ENCODE measurements at regions not wholly inside any gene's neighbourhood (a gene's known extent, or its start where the extent isn't known, plus 50 kb on each side); places are given as distances from the start of the nearest gene placed in this dataset.

DNA sequence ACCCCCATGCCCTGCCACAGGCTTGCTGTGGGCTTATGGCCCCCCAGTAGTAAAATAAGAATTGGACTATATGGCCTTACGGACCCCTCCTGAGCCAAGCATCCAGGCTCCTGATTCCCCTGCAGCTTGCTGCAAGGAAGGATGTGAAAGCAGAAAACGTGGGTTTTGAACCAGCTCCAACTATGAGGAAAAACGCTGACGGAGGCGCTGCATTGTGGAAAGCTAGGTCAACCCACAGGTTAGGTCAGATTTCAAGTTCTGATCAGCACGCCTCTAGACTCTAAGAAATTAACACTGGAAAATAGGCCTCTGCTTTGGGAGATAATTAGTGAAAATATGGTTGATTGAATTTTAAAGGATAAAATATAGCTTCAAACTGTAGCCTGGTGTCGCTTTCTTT, 195.4 kb upstream of the HES1 start:
- Mint-ChIP-seq H3K9me3 (no peaks in the 10 kb centered on the region), H3K27ac (no peak overlapping the region), H3K4me1 (no peaks in the 10 kb centered on the region), H3K27me3 (no peaks in the 10 kb centered on the region), H3K36me3 (no peaks in the 10 kb centered on the region), H3K4me3 (no peak overlapping the region)

DNA sequence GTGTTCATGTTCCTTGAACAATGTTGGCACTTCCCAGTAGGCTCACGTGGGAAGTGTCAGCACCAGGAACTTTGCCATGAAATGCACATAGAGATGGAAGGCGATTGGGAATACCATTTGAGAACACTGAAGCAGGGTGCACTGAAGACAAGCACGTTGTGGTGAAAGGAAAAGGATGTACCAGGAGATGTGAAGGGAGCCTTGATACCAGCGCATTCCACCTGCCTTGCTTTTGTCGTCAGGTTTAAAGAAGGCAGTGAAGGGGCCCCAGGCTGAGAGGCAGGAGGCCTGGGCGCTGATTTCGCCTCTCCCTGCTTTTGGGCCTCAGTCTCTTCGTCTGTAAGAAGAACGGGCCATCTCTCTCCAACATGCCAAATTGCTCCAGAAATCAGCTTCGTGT, 194.5 kb upstream of the HES1 start:
- H3K27me3 Mint-ChIP-seq, result no peaks in the 10 kb centered on the region
- no peaks in the 10 kb centered on the region for H3K9me3 Mint-ChIP-seq
- no peak overlapping the region for H3K4me3 Mint-ChIP-seq
- no peak overlapping the region for H3K27ac Mint-ChIP-seq
- no peaks in the 10 kb centered on the region for H3K36me3 Mint-ChIP-seq
- H3K4me1 Mint-ChIP-seq, result no peaks in the 10 kb centered on the region

DNA sequence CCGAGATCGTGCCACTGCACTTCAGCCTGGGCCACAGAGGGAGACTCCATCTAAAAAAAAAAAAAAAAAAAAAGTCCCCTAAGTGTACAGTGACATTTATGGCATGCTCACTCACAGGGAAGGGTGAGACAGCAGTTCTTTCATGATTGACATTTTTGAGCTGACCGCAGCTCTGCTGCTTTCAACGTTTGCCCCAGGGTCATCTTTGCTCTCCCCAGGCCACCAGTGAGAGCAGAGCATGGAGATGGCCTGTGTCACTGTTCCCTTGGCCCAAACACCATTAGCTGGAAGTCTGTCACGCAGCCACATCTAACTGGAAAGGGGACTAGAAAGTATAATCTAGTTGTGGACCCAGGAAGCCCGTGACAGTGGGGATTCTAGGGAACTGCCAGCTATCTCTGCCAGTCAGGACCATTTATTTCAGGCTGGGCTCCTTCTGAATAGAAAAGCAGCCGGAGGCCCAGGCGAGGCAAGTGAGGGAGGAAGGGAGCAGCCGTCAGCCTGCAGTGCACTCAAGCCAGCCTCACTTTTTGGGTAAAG, 193.4 kb upstream of the HES1 start:
- Mint-ChIP-seq H3K9me3 (no peaks in the 10 kb centered on the region), H3K4me3 (no peak overlapping the region), H3K27me3 (no peaks in the 10 kb centered on the region), H3K36me3 (no peaks in the 10 kb centered on the region), H3K4me1 (no peaks in the 10 kb centered on the region), H3K27ac (no peak overlapping the region)

DNA sequence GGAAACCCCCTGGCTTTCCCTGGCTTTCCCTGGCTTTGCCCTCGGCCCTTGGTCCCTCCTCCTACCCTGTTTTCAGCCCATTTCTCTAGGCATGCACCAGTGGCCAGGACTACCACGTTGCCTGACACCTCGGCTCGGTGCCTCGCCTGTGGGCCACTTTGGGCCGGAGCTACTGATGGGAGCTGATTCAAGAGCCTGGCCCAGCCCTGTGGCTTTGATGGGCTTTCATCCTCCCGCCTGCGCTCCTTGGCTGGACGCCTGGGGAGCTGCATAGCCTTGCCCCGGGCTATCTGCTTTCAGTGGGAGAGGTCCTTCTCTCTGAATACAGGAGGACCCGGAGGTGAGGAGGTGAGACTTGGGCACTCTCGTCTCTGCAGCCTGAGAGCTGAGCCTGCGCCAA, 192.7 kb upstream of the HES1 start:
- no peaks in the 10 kb centered on the region for H3K4me1 Mint-ChIP-seq

DNA sequence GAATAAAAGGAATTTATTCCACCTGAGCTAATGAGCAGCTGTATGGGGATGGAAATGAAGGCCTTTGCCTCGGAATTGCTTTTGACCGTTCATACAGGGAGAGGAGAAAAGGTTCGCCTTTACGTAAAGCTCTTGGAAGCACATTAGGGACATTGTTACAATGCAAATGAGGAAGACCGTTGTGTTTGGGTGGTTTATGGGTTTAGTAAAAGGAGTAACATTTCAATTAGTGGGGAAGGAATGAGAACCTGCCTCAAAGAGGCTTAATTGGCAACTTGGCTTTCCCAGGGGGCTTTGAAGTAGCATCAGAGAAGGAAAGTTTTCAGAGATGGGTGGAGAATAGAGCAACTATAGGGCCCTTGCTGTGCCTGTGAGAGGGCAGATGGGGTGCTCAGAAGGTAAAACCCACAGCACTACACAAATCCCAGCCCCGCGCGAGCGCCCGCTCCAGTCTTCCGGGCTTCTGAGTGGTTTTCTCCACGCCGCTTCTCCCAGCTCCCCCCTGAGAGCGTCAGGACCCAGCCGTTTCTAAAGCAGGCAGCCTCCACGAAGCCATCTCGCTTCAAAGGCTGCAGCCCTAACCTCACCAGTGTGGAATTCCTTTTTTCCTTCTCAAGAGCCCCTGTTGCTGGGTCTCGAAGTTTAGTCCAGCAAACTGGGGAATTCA, 192.0 kb upstream of the HES1 start:
- Mint-ChIP-seq H3K36me3 (no peaks in the 10 kb centered on the region), H3K4me3 (no peak overlapping the region), H3K9me3 (no peaks in the 10 kb centered on the region), H3K4me1 (no peaks in the 10 kb centered on the region), H3K27ac (no peak overlapping the region), H3K27me3 (peaks cover 1% of the 10 kb centered on the region)

More for the DNA sequence above, 192.7 kb upstream of the HES1 start:
- Mint-ChIP-seq H3K27ac (no peak overlapping the region), H3K27me3 (no peaks in the 10 kb centered on the region), H3K9me3 (no peaks in the 10 kb centered on the region), H3K36me3 (no peaks in the 10 kb centered on the region), H3K4me3 (no peak overlapping the region)

DNA sequence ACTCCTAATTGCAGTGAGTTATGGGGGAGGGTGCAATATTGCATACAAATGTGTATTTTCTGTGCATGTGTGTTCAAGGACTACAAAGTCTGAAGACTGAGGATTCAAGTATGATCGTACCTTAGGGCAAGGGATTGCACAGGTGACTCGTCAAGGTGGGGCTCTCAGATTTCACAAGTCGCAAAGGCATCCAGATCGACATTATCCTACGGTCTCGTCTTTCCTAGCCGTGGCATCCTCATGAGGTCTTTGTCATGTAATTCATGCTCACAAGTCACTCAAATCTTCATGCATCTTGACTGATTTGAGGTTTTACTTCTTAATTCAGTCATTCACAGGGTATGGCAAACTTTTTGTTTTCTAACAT, 191.4 kb upstream of the HES1 start:
- Mint-ChIP-seq H3K27me3 (peaks cover 1% of the 10 kb centered on the region), H3K36me3 (no peaks in the 10 kb centered on the region), H3K9me3 (no peaks in the 10 kb centered on the region), H3K4me1 (no peaks in the 10 kb centered on the region), H3K4me3 (no peak overlapping the region), H3K27ac (no peak overlapping the region)

DNA sequence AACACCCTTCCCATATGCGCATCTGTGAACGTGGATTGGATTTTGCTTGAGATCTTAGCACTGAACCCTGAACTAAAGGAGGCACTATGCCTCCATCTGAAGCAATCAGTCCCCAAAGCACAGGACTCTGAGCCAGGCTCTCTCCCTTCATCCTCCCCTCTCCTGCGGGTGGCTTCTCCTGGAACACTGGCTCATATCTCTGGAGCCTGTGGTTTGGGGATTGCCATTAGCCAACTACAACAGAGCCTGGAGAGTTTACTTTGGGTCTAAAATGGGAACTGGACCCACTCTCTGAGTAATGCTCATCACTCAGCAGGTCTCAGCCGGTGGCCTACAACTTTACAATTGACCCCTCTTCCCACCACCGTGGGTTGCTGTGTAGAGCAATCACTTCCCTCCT, 190.8 kb upstream of the HES1 start:
- Mint-ChIP-seq H3K4me1 (no peaks in the 10 kb centered on the region), H3K27me3 (peaks cover 1% of the 10 kb centered on the region), H3K36me3 (no peaks in the 10 kb centered on the region), H3K27ac (no peak overlapping the region), H3K4me3 (no peak overlapping the region), H3K9me3 (no peaks in the 10 kb centered on the region)

DNA sequence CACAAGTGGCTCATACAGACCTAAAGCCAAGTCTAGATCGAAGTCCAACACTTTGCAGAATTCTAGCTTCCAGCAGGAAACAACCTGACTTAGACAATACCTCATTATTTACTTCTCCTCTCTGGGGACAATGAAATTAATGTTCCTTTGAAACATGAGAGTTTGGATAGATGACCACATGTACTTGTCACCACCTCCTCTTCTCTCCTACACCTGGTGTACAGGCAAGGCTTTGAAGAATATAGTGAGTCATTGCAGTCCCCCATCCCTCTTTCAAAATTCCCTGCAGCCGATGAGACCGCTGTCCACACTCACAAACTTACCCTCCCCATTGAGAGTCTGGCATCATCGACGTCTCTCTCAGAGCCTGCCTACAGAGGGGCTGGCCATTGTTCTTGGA, 189.0 kb upstream of the HES1 start:
- H3K27me3 Mint-ChIP-seq, result peaks cover 5% of the 10 kb centered on the region
- H3K4me3 Mint-ChIP-seq, result no peak overlapping the region
- H3K4me1 Mint-ChIP-seq, result no peaks in the 10 kb centered on the region
- no peaks in the 10 kb centered on the region for H3K9me3 Mint-ChIP-seq
- H3K27ac Mint-ChIP-seq, result no peak overlapping the region
- no peaks in the 10 kb centered on the region for H3K36me3 Mint-ChIP-seq

DNA sequence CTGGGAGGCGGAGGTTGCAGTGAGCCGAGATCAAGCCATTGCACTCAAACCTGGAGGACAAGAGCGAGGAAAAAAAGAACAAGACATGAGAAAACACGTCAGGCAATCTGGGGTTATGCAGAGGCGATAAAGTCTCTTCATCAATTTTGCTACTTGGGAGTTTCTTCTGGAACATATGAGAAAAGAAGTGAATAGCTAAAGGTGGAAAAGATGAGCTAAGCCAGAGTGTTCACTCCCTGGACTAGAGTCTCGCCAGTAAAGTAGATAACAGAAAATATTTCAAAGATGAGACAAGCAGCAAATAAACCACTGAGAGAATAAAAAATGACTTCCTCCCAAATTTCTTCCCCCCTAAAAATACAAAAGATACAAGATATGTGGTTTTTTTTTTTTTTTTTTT, 188.4 kb upstream of the HES1 start:
- H3K27me3 Mint-ChIP-seq, result peaks cover 5% of the 10 kb centered on the region
- H3K9me3 Mint-ChIP-seq, result no peaks in the 10 kb centered on the region
- H3K36me3 Mint-ChIP-seq, result no peaks in the 10 kb centered on the region
- no peak overlapping the region for H3K27ac Mint-ChIP-seq
- no peaks in the 10 kb centered on the region for H3K4me1 Mint-ChIP-seq
- H3K4me3 Mint-ChIP-seq, result no peak overlapping the region

DNA sequence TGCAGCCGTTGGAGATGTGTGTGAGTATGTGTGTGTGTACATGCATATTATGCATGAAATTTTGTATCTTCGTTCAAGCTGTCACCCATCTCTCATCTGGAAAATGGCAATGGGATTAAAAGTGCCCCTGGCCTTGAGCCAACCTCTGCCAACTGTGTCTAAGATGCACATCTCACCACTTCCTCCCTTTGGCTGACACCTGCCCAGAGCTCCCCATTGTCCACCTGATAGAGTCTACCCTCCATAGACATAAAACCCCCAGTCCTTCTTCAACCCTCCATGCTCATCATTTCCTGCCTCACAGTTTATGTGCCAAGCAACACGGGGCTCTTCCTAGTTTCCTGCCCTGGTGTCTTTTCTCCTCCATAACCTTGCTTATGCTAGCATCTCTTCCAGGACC, 187.5 kb upstream of the HES1 start:
- no peaks in the 10 kb centered on the region for H3K36me3 Mint-ChIP-seq
- H3K27ac Mint-ChIP-seq, result no peak overlapping the region

DNA sequence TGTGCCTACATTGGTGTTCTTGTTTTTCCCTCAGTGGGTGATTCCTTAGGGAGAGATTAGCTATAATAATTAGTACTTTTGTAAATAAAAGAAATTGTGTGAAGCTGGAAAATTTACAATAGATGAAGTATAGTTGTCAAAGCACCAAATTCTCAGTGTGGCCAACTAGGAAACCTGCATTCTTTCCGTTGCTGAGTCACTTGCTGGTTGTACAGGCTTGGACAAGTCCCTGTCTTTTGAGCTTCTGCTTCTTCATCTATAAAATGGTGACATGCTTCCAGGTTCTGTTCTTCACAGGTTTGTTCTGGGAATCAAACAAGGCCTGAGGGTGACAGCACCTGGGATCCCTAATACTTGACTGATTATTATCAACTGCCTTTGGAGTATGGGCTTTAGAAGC, 184.1 kb upstream of the HES1 start:
- Mint-ChIP-seq H3K27ac (no peak overlapping the region), H3K27me3 (peaks cover 6% of the 10 kb centered on the region), H3K9me3 (peaks cover 23% of the 10 kb centered on the region), H3K4me3 (no peak overlapping the region), H3K36me3 (no peaks in the 10 kb centered on the region), H3K4me1 (no peaks in the 10 kb centered on the region)

More for the DNA sequence above, 187.5 kb upstream of the HES1 start:
- H3K27me3 Mint-ChIP-seq, result peaks cover 5% of the 10 kb centered on the region
- no peak overlapping the region for H3K4me3 Mint-ChIP-seq
- H3K9me3 Mint-ChIP-seq, result peaks cover 1% of the 10 kb centered on the region
- H3K4me1 Mint-ChIP-seq, result no peaks in the 10 kb centered on the region

DNA sequence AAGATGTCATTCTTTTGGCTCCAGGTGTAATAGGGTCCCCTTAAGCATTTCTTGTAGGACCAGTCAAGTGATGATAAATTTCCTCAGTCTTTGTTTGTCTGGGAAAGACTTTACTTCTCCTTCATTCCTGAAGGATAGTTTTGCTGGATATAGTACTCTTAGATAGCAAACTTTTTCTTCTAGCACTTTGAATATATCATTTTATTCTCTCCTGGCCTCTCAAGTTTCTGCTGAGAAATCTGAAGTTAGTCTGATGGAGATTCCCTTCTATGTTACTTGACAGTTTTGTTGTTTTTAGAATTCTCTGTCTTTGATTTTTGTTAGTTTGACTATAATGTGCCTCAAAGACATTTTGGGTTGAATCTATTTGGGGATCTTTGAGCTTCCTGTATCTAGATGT, 181.2 kb upstream of the HES1 start:
- Mint-ChIP-seq H3K36me3 (no peaks in the 10 kb centered on the region), H3K27me3 (peaks cover 8% of the 10 kb centered on the region), H3K27ac (no peak overlapping the region), H3K4me1 (no peaks in the 10 kb centered on the region), H3K9me3 (peaks cover 23% of the 10 kb centered on the region), H3K4me3 (no peak overlapping the region)

DNA sequence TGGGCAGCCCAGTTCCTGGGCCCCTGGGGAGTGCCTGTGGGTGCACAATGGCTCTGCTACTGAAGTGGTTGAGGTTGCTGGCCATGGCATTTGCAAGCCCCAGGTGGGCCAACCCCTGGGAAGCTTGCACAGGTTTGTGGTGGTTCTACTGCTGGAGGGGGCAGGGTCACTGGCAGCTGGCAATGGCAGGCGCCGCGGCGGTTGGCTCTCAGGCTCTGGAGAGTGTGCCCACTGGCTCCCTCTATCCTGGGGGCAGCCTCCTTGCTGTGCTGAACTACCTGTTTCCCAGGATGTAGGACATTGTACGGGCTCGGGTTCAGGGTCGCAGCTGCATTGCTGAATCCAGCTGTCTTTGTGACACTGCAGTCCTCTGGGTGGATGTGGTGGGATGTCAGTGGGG, 180.2 kb upstream of the HES1 start:
- H3K4me3 Mint-ChIP-seq, result no peak overlapping the region
- peaks cover 14% of the 10 kb centered on the region for H3K27me3 Mint-ChIP-seq
- no peak overlapping the region for H3K27ac Mint-ChIP-seq
- no peaks in the 10 kb centered on the region for H3K4me1 Mint-ChIP-seq
- H3K36me3 Mint-ChIP-seq, result no peaks in the 10 kb centered on the region
- peaks cover 23% of the 10 kb centered on the region for H3K9me3 Mint-ChIP-seq

DNA sequence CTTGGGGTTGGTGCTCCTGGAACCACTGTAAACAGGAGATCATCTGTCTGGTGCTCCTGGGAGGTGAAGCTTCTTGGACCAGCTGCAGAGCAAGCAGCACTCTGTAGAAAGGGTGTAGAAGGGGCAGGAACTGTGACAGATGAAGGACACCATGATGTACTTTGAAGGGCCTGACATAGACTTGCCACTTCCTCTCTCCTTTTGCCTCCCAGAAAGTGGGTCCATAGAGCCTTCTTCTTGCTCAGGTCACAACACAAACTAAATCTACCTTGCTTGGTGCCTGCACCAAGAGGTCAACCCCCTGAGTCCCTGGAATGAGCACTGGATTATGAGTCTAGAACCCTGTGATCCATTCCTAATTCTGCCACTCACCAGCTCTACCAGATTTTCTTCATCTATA, 176.1 kb upstream of the HES1 start:
- H3K4me3 Mint-ChIP-seq, result no peak overlapping the region
- peaks cover 13% of the 10 kb centered on the region for H3K27me3 Mint-ChIP-seq
- H3K27ac Mint-ChIP-seq, result no peak overlapping the region
- H3K36me3 Mint-ChIP-seq, result no peaks in the 10 kb centered on the region
- H3K9me3 Mint-ChIP-seq, result peaks cover 8% of the 10 kb centered on the region
- H3K4me1 Mint-ChIP-seq, result no peaks in the 10 kb centered on the region

DNA sequence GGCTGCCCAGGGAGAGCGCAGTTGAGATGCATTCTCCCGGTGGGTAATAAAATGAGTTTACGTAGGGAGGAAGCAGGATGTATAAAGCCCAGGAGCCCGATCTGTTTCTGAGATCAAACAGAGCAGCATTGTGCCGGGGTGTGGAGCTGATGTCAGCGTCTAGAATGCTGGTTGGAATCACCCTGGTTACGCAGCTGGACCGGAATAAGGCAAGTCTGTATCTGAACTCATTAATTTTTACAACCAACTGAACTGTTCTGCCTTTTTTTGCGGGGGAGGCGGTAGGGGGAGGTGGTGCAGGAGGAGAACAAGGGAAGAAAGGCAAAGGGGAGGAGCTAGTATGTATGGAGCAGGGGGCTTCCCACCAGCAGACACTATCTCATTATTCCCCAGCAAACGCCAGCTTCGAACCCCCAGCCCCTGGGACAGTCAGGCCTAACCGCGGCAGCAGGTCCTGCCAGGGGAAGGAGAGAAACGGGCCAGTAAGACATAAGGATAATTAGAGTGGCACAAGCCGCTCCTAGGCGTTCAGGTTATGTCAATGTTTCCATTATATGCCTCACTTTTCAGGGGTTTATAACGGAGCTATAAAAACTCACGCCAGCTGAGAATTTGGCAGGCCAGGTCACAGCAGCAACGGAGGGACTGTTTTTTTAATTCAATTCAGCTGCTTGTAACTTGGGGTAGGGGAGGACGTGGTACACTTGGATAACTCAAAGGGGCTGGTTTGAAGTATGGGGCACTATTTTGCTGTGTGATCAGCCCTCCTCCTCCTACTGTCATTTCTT, 175.3 kb upstream of the HES1 start:
- Mint-ChIP-seq H3K9me3 (peaks cover 6% of the 10 kb centered on the region), H3K4me1 (no peaks in the 10 kb centered on the region), H3K27ac (no peak overlapping the region), H3K27me3 (peaks cover 13% of the 10 kb centered on the region), H3K4me3 (no peak overlapping the region), H3K36me3 (no peaks in the 10 kb centered on the region)

DNA sequence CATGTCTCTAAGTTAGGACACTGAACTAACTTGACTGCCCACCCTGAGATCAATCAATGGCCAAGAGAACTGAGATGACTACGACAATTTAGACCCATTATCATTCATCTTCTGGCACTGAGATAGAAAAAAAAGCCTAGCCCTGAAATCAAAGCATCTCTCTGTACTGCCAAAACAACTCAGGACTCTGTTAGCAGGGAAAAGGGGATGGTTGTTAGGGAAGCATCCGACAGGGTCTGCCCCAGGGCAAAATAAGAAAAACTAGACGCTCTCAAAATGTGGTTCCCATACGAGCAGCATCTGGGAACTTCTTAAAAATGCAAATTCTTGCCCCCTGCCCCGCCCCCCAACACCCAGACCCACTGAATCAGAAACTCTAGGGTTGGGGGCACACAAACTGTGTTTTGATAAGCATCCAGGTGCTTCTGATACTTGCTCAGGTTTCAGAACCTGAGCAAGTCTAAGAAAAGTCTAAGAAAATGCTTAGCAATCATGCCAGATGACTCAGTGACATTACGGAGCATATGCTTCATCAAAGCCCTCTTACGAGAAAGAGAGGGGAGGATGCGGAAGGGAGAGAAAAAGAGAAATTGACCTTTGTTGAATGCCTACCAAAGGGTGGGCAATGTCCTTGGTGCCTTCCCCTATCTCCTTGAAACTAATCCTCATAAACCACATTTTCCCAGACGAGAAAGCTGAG, 172.8 kb upstream of the HES1 start:
- H3K27me3 Mint-ChIP-seq, result peaks cover 11% of the 10 kb centered on the region
- H3K4me1 Mint-ChIP-seq, result no peaks in the 10 kb centered on the region
- no peak overlapping the region for H3K27ac Mint-ChIP-seq
- H3K36me3 Mint-ChIP-seq, result peaks cover 1% of the 10 kb centered on the region
- H3K4me3 Mint-ChIP-seq, result no peak overlapping the region
- no peaks in the 10 kb centered on the region for H3K9me3 Mint-ChIP-seq

Measured in activated naive CD4-positive, alpha-beta T cell treated with anti-CD3 and anti-CD28 coated beads, Interleukin-2, amount 50 U/mL, for 24 hours (primary cell).